ENCODE measurements at regions not wholly inside any gene's neighbourhood (a gene's known extent, or its start where the extent isn't known, plus 50 kb on each side); places are given as distances from the start of the nearest gene placed in this dataset.

DNA sequence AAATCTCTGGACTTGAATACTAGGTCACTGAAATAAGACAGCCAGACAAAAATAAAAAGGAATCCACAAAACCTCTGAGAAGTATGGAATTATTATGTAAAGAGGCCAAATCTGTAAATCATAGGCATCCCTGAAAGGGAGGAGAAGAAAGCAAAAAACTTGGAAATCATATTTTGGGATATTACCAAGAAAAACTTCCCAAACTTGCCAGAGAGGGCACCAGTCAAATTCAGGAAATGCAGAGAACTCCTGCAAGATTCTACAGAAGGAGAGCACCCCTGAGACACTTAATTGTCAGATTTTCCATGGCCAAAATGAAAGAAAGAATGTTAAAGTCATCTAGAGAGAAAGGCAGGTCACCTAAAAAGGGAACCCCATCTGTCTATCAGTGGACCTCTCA is 862.3 kb upstream of the PRMT6 start:
- DNase-seq: no peak

DNA sequence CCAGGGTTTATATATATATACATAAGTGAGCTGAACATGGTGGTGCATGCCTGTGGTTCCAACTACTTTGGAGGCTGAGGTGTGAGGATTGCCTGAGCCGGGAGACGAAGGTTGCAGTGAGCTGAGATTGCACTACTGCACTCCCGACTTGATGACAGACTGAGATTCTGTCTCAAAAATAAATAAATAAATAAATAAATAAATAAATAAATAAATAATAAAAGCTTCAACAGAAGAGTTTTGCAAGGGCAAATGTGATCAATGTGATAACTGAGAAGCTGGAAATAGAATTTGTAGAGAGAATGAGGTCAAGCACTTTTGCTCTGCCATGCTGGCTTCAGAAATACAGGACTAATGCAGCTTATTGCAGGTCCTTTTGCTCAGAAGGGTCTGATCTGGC is 855.8 kb upstream of the PRMT6 start:
- DNase-seq: no peak

- no peak for DNase-seq
Observed at GRCh38 chr1:106207185-106207584, 849.3 kb upstream of the PRMT6 start.

- no peak for DNase-seq
Observed at GRCh38 chr1:106217765-106218164, 838.7 kb upstream of the PRMT6 start.

DNA sequence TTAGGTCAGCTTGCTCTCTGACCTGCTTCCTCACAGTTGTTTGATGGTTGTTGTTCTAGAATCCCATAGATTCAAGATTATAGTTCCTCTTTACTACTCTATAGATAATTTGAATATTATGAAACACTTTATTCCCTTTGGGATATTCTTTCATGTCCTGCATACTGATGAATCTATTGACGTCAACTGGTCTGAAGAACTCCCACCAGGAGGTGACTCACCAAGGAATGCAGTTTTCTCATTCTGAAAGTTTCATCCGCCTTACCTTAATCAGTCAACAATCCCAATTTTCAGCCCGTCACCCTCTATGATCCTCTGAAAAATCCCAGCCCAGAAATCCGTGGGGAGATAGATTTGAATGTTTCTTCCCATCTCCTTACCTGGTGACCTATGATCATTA is 834.1 kb upstream of the PRMT6 start:
- DNase-seq: no peak

- no peak for DNase-seq
Observed at GRCh38 chr1:106223213-106223612, 833.3 kb upstream of the PRMT6 start.

DNA sequence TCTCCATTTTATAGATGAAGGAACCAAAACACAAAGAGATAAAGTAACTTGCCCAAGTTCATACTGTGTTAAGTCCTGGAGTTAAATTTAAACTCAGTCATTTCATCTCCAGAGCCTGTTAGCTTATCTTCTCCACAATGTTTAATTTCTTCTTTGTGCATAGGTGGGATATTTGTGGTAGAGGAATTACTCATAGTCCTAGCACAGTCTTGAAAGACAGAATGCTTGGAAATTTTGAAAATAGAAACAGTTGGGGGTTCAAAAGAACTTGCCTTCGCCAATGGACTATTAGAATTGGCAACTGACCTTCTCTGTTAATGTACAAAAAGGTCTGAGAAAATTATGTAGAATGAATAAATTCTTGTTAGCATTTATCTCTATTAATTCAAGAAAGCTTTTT is 832.0 kb upstream of the PRMT6 start:
- DNase-seq: no peak

DNA sequence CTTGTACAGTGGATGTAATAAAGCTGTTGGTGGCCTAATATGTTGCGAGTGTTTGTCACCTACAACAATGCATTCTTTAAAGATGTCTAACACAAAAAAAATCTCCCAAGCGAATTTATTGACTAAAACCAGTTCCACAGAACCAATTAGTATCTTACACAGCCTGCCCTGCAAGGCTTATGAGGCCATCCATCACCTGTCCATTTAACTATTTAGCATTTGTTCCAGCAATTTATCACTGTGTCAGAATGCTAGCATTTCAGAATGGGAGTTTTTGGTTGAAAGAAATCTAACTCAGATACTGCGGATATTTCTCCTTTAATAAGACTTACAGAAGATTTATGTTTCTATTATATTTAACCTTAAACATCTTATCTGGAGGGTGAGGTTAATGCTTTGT is 831.1 kb upstream of the PRMT6 start:
- DNase-seq: no peak

- DNase-seq: no peak
Observed at GRCh38 chr1:106226550-106226949, 829.9 kb upstream of the PRMT6 start.

- no peak for DNase-seq
Observed at GRCh38 chr1:106232128-106232527, 824.3 kb upstream of the PRMT6 start.

DNA sequence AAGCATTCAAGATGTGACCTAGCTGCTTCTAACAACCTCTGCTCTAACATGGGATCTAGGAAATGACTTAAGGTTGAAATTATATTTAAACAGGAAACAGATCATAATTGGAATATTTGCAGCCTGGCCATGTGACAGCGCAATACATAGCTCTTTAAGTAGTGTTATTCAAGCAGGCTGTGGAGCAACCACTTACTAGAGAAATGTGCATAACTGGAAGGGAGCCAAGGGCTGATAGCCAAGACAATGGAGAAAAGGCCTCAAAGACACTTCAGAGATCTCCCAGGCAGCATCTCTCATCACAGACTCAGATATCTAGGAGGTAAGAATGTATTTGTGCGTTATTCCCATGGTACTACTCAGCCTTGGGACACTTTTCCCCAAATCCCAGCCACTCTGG is 823.0 kb upstream of the PRMT6 start:
- DNase-seq: no peak

GRCh38 chr1:106249365-106249764 is 807.1 kb upstream of the PRMT6 start:
- no peak for DNase-seq

DNA sequence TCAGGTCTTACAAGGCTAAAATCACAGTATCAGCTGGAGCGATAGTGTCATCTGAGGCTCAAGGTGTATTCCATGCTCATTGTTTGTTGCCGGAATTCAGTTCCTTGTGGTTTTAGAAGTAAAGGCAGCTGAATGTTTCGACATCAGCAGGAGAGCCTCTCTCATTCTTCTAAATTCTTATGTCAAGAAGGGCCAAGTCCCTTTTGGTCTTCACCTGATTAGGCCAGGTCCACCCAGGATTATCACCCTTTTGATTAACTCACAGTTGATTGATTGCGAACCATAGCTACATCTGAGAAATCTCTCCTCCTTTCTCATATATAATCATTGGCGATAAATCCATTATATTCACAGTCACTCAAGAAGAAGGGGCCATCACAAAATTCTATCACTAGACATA is 806.7 kb upstream of the PRMT6 start:
- no peak for DNase-seq

GRCh38 chr1:106254748-106255147 is 801.7 kb upstream of the PRMT6 start:
- no peak for DNase-seq

- DNase-seq: no peak
Observed at GRCh38 chr1:106266786-106267185, 789.7 kb upstream of the PRMT6 start.

- DNase-seq: no peak
Observed at GRCh38 chr1:106268070-106268469, 788.4 kb upstream of the PRMT6 start.

GRCh38 chr1:106276871-106277270 is 779.6 kb upstream of the PRMT6 start:
- no peak for DNase-seq

DNA sequence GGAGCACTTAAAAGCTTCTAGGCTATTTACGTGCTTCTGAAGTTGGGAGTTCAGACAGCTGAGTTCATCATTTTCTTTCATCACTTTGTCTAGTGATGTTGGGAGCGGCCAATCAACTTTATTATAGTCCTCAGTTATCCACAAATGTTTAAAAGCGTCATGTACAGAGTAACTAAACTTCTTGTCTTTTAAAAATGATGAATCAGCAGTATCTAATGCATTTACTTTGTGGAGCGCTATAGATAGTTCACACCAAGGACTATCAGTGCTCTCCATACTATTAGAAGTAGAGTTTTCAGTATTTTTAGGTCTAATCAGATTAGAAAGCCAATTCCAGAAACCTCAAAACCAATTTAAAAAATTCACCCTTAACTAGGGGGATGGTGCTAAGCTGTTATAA is 778.7 kb upstream of the PRMT6 start:
- DNase-seq: no peak

GRCh38 chr1:106278716-106279115 is 777.8 kb upstream of the PRMT6 start:
- no peak for DNase-seq

DNA sequence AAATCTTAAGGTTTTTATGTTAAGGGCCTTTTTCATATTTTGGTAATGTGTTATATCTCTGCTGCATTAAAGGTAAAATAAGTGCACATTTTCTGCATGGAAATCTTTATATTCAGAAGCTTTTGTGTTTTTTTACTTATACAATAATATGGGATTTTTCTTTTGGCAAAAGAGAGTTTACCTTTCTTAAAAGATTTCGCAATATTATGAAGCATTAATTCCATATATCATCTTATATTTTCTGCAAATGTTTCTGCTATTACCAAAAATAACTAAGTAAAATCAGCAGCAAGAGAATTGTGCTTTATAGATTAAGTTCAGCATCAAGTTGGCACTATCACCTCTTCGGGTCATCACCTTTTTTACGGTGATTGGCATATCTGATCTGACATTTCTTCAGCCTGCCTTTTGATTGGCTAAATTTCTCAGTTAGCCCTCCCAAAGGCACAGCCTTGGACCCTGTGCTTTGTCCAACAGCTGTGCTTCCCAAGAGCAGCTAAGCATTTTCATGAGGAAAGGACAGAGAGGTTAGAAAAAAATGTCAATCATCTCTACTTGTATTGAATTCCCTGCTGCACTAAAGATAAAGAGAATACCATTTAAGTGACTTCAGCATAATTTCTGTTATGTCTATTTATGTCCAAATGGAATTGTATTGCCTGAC is 767.1 kb upstream of the PRMT6 start:
- no peak for DNase-seq

DNA sequence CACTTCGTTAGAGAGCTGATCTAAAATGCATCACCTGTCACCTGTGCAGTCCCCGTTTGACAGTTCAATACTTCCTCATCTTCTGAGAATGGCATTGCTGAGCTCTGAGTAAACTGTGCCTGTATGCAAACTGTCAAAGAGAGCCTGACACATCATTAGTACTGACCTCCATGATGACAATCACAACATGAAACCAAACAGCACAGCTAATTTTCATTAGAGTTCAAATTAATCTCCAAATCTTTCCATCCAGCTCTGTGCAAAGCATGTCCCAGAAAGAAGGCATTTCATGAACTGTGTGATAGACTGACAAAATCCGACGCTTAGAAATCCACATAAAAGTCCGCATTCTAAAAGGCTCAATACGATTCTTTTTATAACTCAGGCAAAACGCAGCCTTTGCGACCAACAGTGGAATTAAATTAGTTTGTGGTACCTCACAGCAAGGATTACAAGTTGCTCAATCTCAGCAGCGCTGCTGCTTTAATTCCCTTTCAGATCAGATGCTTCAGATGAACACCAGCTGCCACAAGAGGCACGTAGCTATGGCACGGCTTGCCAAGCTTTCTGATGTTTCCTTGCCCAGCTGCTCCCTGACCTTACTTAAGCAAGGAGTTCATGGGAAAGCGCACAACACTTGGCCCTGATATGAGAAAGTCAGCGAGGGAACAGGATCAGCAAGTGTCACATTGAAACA is 765.5 kb upstream of the PRMT6 start:
- no peak for DNase-seq

- no peak for DNase-seq
Observed at GRCh38 chr1:106292130-106292529, 764.3 kb upstream of the PRMT6 start.

GRCh38 chr1:106296431-106296830 is 760.0 kb upstream of the PRMT6 start:
- no peak for DNase-seq

GRCh38 chr1:106304106-106304505 is 752.4 kb upstream of the PRMT6 start:
- no peak for DNase-seq

- DNase-seq: no peak
Observed at GRCh38 chr1:106319612-106320011, 736.9 kb upstream of the PRMT6 start.
